Ramos (cell line): ENCODE measurements at regions not wholly inside any gene's neighbourhood (a gene's known extent, or its start where the extent isn't known, plus 50 kb on each side); places are given as distances from the start of the nearest gene placed in this dataset.

Experiments
- in situ Hi-C: fragments of 300-500 bp; cut with MboI; formaldehyde crosslinking; loops from one replicate; pipeline ENCODE4 v1.14.3; 2022; ENCODE audit warnings: low sequenced_read_pairs; ENCODE audit not compliant: unreplicated experiment

GRCh38 chr6:164283574-164283973 is 869.1 kb downstream of the QKI start:
- in situ Hi-C loops: no loop called here

DNA sequence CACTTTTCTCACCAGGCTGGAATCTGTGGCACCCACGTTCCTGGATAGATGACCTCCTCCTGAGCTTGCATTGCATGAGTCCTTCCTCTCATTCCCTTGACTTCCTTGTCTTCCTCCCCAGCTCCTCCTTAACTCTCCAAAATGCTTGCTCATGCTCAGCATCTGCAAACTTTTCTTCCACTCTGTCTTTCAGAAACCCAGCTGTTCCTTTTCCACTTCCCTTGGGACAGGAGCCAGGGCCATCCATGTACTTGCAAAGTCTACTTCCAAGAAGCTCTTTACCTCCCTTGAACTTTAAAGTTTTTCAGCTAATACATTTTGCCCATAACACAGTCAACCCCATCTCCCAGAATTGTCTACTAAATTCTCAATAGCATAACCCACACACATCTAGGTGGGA is 861.7 kb downstream of the QKI start:
- in situ Hi-C loops: no loop called here

DNA sequence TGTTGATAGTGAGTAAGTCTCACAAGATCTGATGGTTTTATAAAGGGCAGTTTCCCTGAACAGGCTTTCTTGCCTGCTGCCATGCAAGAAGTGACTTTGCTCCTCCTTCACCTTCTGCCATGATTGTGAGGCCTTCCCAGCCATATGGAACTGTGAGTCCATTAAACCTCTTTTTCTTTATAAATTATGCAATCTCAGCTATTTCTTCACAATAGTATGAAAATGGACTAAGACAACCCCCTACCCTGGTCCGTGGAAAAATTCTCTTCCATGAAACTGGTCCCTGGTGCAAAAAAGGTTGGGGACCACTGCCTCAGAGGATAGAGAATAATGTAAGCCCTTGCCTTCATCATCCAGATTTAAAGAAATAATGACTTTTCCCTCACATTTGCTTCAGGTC is 861.3 kb downstream of the QKI start:
- in situ Hi-C loops: no loop called here

GRCh38 chr6:164274493-164274892 is 860.0 kb downstream of the QKI start:
- in situ Hi-C loops: no loop called here

GRCh38 chr6:164273491-164273890 is 859.0 kb downstream of the QKI start:
- in situ Hi-C loops: no loop called here

DNA sequence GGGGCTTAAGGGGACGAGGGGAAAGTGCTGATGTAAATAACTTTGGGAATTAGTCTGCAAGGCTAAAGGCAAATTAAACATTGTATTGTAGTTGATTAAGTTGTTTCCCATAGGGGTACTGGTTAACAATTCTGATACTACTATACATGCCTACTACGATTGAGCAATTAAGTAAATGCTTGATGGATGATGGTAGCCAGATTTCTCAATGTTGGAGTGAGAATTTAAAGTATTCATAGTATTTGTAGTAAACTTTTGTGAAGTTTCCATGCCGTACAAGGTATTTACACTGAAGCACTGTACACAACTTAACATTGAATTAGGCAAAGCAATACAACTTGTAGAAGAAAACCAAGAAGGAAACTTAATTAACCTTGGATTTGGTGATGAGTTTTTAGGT is 852.3 kb downstream of the QKI start:
- in situ Hi-C loops: no loop called here

DNA sequence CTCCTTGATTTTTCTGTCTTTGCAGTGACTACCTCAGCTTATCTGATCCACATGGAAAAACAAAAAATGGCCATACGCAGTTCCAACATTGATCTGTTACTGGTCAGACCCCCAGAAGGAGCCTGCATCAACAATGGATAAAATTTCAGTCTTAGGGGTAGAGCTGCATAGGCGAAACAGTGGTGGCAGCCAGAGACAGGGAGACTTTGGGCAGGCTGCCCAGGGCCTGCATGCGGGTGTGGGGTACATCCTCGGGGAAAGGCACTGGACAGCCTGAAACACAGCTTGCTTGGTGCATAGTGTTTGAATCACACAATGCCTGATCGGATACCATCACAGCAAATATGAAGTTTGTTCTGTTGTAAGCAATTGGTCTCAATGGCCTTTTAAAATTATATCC is 847.8 kb downstream of the QKI start:
- in situ Hi-C loops: no loop called here

GRCh38 chr6:164258421-164258820 is 843.9 kb downstream of the QKI start:
- in situ Hi-C loops: no loop called here

DNA sequence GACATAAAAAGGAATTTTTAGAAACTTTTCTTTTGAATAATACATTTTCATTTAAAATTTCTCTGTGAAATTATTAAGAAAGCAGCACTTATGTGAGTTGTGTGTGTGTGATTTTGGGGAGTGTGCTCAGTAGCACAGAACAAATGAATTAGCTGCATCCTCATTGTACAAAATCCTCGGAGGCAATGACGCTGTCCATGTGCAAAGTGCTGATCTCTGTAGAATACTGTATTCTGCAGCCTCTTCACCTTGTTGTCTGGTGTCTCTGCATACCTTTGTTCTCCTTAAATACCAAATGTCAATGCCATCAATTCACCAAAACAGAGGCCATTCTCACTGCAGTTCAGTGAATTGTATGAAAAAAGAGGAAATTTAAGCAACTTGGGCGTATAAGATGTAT is 838.4 kb downstream of the QKI start:
- in situ Hi-C loops: no loop called here

GRCh38 chr6:164252291-164252690 is 837.8 kb downstream of the QKI start:
- in situ Hi-C loops: no loop called here

- in situ Hi-C loops: no loop called here
These were observed 832.6 kb downstream of the QKI start for GRCh38 chr6:164247106-164247505.

DNA sequence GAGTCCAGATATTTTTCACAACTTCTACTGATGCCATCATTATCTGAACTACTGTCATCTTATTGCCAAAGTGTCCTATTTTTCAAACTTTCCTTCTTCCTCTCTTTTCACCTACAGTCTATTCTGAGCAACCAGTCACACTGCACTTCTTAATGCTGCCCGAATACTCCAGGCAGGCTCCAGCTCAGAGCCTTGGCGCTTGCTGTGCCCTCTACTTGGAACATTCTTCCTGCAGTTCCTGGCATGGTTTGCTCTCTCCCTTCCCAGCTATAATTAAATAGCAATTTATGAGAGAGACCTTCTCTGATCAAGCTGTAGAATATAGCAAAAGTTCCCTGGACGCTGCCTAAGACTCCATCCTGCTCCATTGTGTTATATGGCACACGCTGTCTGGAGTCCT is 831.6 kb downstream of the QKI start:
- in situ Hi-C loops: no loop called here

DNA sequence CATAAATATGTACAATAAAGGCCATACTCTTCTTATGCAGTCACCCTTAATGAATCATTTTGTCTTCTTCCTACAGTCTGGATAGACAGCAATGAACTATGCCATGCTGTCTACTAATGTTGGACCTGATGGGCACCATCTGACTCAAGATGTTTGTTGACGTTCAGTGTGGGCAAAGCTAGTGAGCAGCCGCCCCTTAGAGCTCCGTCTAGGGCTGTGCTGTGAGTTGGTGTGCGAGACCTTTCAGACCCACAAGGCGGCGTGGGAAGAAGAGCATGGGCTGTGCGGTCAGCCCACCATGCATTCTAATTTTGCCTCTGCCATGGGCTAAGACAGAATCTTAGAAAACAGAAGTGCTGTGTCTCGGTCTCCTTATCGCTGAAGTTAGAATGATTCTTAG is 829.4 kb downstream of the QKI start:
- in situ Hi-C loops: no loop called here

- in situ Hi-C loops: no loop called here
These were observed 828.6 kb downstream of the QKI start for GRCh38 chr6:164243012-164243610.

GRCh38 chr6:164230804-164231203 is 816.3 kb downstream of the QKI start:
- in situ Hi-C loops: no loop called here

GRCh38 chr6:164230259-164230658 is 815.7 kb downstream of the QKI start:
- in situ Hi-C loops: no loop called here

DNA sequence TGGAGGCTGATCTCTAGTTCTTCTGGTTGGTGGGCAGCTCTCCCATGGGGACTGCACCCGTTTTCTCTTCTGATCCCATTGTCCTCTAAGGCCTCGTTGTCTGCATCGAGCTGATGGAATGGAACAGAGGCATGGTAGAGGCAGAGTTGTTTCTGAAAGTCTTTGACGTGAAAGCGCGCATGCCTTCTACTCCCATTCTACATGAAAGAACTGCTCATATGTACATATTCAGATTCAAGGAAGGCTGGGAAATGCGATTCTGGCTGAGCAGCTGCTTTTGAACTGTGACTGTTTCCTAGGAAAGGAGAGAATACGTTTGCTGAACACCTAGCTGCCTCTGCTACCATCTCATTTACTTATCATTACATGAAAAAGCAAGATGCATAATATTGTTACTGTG is 815.2 kb downstream of the QKI start:
- in situ Hi-C loops: no loop called here

DNA sequence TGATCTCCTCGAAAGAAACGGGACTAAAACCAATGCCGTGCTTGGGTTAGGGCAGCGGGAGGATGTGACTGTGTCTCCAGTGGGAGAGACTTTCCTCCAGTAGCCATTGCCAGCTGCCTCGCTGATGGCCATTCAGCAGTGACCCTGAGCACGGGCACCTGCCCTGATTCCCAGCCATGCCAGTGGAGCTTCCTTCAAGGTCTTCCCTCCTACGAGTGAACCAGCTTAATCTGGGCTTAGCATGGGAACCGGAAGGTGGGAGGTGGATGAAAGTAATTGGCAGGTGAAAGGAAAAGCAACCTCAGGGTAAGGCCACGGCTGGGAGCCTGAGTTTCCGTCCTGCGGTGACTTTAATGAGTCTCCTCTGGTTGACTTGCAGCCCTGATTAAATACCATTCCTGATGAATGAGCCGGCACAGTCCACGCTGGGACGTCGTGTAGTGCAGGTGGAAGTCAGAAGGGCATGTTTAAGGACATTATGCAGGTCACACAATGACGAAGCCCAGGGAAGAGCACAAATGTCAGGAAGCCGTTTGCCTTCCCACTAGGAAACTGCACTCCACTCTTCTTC is 813.5 kb downstream of the QKI start:
- in situ Hi-C loops: no loop called here

DNA sequence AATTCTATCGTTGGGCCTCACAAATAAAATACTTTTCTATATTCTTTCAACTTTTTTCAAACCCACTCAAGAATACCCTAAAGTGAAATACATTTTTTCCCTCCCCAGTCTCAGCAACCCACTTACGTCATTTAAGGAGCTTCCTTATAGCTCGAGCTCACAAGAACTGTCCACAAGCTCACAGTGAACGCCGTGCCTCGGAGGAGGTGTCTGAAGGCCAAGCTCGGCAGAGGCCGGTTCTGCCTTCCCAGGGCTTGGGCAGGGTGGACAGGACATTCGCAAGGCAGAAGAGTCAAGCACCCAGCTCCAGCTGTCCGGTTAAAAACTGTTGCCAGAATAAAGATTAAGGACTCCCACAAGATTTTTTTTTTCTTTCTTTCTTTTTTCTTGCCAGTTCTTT is 802.3 kb downstream of the QKI start:
- in situ Hi-C loops: no loop called here

DNA sequence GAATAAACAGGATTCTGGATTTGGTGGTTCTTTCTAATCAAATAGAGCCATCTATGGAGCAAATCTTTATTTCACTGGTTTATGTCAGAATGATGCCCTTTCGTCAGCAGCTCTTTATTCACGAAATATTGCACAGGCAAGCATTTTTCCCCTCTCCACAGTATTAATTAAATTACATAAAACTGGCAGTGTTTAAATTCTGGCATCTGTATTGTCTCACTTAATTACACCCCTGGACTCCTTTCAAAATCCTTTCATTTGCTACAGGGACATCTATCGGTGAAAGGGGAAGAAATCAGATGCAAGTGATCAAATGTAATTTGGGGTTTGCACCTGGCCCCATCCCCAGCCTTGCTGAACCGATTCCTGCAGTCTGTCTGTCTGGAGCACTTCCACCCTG is 801.9 kb downstream of the QKI start:
- in situ Hi-C loops: no loop called here

GRCh38 chr6:164214066-164214465 is 799.5 kb downstream of the QKI start:
- in situ Hi-C loops: no loop called here

DNA sequence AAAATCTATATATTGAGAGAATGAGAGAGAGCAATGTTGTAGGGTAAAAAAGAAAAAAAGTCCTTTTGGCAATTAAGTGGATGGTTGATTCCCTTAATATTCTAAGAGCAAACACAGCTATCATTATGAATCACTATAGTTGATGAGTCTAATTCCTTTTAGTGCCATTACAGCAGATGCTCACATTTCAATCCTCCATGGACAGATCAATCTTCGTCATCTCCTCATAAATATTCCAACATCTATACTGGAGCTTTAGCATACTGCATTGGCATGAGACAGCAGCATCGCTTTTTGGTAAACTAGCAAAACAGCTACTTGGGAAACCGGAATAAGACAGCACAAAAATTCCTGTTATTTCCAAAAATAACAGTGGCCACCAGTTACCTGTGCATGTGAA is 796.7 kb downstream of the QKI start:
- in situ Hi-C loops: no loop called here

DNA sequence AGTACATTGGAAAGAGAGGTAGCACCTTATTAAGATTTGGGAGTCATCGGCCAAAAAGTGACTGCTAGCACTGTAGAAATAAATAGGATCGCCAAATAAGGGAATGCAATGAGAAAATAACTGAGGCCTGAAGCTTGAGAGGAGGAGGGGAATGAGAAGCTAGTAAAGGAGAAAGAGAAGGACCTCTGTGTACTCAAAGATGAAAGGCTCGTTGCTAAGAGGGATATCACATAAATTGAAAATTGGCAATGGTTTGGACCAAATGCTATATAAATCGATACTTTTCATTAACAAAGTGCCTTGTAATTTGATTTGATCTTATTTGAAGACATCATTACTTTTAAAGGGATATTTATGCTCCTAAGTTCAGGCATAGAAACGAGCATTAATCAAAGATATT is 796.3 kb downstream of the QKI start:
- in situ Hi-C loops: no loop called here
